A673 (cell line): ENCODE measurements at regions not wholly inside any gene's neighbourhood (a gene's known extent, or its start where the extent isn't known, plus 50 kb on each side); places are given as distances from the start of the nearest gene placed in this dataset.
"Not testable (repeated sequence)": the region's sequence is repeated elsewhere in the genome, so short reads cannot be mapped to it uniquely, and the experiment has no call there.

ENCODE experiments used
- CTCF ChIP-seq: fragments of 300-800, 200-600 bp; sonication (generic); conservative IDR thresholded peaks from 2 replicates; pipeline ENCODE4 v1.5.1; 2017; ENCODE audit warnings: low read depth, mild to moderate bottlenecking, antibody characterized with exemption, low read length, moderate library complexity, mixed read lengths
- EZH2 ChIP-seq: fragments of 200-600 bp; sonication (generic); IDR thresholded peaks from 2 replicates; pipeline ENCODE4 v1.6.1; 2017; ENCODE audit warnings: borderline replicate concordance, low read depth, mild to moderate bottlenecking, mixed read lengths, antibody characterized with exemption, low read length; ENCODE audit not compliant: poor library complexity, severe bottlenecking

GRCh38 chr9:18305167-18305806 is 168.7 kb upstream of the ADAMTSL1 start:
- TF ChIP-seq CTCF, EZH2: not testable (repeated sequence)
